ENCODE measurements at regions not wholly inside any gene's neighbourhood (a gene's known extent, or its start where the extent isn't known, plus 50 kb on each side); places are given as distances from the start of the nearest gene placed in this dataset.

GRCh38 chr18:45317948-45318640, 297.2 kb upstream of the SLC14A2 start:
- DNase-seq (ENCODE audit: low spot score) = no peak

GRCh38 chr18:45320724-45321123, 294.6 kb upstream of the SLC14A2 start:
- no peak for DNase-seq (ENCODE audit: low spot score)

GRCh38 chr18:45321520-45321919, 293.8 kb upstream of the SLC14A2 start:
- no peak for DNase-seq (ENCODE audit: low spot score)

- no peak for DNase-seq (ENCODE audit: low spot score)
These were observed 292.9 kb upstream of the SLC14A2 start for GRCh38 chr18:45322343-45322742.

GRCh38 chr18:45324101-45324494, 291.2 kb upstream of the SLC14A2 start:
- no peak for DNase-seq (ENCODE audit: low spot score)

GRCh38 chr18:45324495-45325113, 290.7 kb upstream of the SLC14A2 start:
- no peak for DNase-seq (ENCODE audit: low spot score)

GRCh38 chr18:45325778-45326177, 289.5 kb upstream of the SLC14A2 start:
- DNase-seq (ENCODE audit: low spot score) = no peak

- no peak for DNase-seq (ENCODE audit: low spot score)
These were observed 288.8 kb upstream of the SLC14A2 start for GRCh38 chr18:45326505-45326904.

- DNase-seq (ENCODE audit: low spot score) = no peak
These were observed 287.0 kb upstream of the SLC14A2 start for GRCh38 chr18:45328296-45328695.

GRCh38 chr18:45328811-45329210, 286.5 kb upstream of the SLC14A2 start:
- DNase-seq (ENCODE audit: low spot score) = no peak

- DNase-seq (ENCODE audit: low spot score) = no peak
These were observed 286.0 kb upstream of the SLC14A2 start for GRCh38 chr18:45329316-45329715.

GRCh38 chr18:45330170-45330594, 285.1 kb upstream of the SLC14A2 start:
- no peak for DNase-seq (ENCODE audit: low spot score)

GRCh38 chr18:45332871-45333270, 282.4 kb upstream of the SLC14A2 start:
- no peak for DNase-seq (ENCODE audit: low spot score)

- no peak for DNase-seq (ENCODE audit: low spot score)
These were observed 281.1 kb upstream of the SLC14A2 start for GRCh38 chr18:45334191-45334590.

- no peak for DNase-seq (ENCODE audit: low spot score)
These were observed 279.8 kb upstream of the SLC14A2 start for GRCh38 chr18:45335282-45336043.

GRCh38 chr18:45336448-45336847, 278.8 kb upstream of the SLC14A2 start:
- no peak for DNase-seq (ENCODE audit: low spot score)

- DNase-seq (ENCODE audit: low spot score) = no peak
These were observed 277.8 kb upstream of the SLC14A2 start for GRCh38 chr18:45337477-45337876.

- DNase-seq (ENCODE audit: low spot score) = no peak
These were observed 275.3 kb upstream of the SLC14A2 start for GRCh38 chr18:45339810-45340550.

- DNase-seq (ENCODE audit: low spot score) = no peak
These were observed 274.4 kb upstream of the SLC14A2 start for GRCh38 chr18:45340884-45341283.

GRCh38 chr18:45341454-45341853, 273.8 kb upstream of the SLC14A2 start:
- no peak for DNase-seq (ENCODE audit: low spot score)

GRCh38 chr18:45342166-45342565, 273.1 kb upstream of the SLC14A2 start:
- DNase-seq (ENCODE audit: low spot score) = no peak

GRCh38 chr18:45342653-45343052, 272.6 kb upstream of the SLC14A2 start:
- DNase-seq (ENCODE audit: low spot score) = no peak

Measured in germinal center (tissue), 1 donor.